ENCODE measurements at regions not wholly inside any gene's neighbourhood (a gene's known extent, or its start where the extent isn't known, plus 50 kb on each side); places are given as distances from the start of the nearest gene placed in this dataset.

DNA sequence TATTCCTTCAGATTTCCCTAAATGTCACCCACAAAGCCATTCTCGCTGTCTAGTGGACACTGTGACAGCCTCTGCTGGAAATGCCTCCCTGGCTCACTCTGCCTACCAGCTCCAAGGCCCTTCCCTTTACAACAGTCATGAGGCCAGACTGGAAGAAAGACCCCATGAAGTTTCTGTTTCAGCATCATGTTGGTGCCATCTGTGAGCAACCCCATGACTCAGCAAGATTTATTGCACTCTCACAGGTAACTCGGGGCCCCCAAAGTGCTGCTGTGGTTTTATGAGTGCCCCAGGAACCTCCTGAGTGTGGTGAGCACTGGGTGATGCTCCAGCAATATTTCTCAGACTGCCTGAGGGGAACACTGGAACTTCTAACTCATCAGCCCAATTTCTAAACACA is 218.6 kb downstream of the ZNF33B start:
- TF ChIP-seq CHD1 (IDR thresholded peaks at IDR 0.05; ENCODE audit: low read depth, low read length) (no peak), NFE2L2 (IDR thresholded peaks at IDR 0.05; ENCODE audit: low read depth, low read length) (peak; percentile 39; the same call in 1 of the 2 replicates), RAD21 (IDR thresholded peaks at IDR 0.05; ENCODE audit: low read length) (no peak), MXI1 (IDR thresholded peaks at IDR 0.05; ENCODE audit: borderline replicate concordance, low read depth, low read length) (no peak), SMC3 (IDR thresholded peaks at IDR 0.05; ENCODE audit: low read depth, low read length) (no peak), BHLHE40 (IDR thresholded peaks at IDR 0.05; ENCODE audit: low read depth, low read length) (no peak), FOS (IDR thresholded peaks at IDR 0.05; ENCODE audit: low read depth, low read length) (no peak)
- TF ChIP-seq, protein P1, sequence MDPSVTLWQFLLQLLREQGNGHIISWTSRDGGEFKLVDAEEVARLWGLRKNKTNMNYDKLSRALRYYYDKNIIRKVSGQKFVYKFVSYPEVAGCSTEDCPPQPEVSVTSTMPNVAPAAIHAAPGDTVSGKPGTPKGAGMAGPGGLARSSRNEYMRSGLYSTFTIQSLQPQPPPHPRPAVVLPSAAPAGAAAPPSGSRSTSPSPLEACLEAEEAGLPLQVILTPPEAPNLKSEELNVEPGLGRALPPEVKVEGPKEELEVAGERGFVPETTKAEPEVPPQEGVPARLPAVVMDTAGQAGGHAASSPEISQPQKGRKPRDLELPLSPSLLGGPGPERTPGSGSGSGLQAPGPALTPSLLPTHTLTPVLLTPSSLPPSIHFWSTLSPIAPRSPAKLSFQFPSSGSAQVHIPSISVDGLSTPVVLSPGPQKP (IDR thresholded peaks at IDR 0.05; ENCODE audit: borderline replicate concordance, low read depth, low read length) = no peak
- H4K91ac ChIP-seq (ENCODE audit: insufficient read depth, low read depth, low read length) = no peak overlapping the region
- no peak overlapping the region for H3K14ac ChIP-seq (replicated peaks; ENCODE audit: low read depth, low read length)
- H3K23ac ChIP-seq (ENCODE audit: low read depth, low read length) = no peak overlapping the region
- POLR2A ChIA-PET (ENCODE audit: unreplicated experiment) = no interaction called here
- DNase-seq (no peak), ATAC-seq (ENCODE audit: low read depth) (no peak)
- no peak overlapping the region for H3K4me3 ChIP-seq (ENCODE audit: insufficient read depth, low read depth, low read length)
- no peaks in the 10 kb centered on the region for H3K36me3 ChIP-seq (ENCODE audit: control insufficient read depth, insufficient read depth, low read length)
- 0% methylated on average over 1 of the region's 2 CpGs; no CpG with 5 or more reads in 1 of the 2 experiments for WGBS, 2 experiments (ENCODE audit: extremely low coverage in 2 of 2, insufficient read length in 1 of 2)
- dilution Hi-C loops (cut with HindIII; ENCODE audit: low sequenced_read_pairs, unreplicated experiment) (no loop called here), intact Hi-C loops (cut with micrococcal nuclease) (no loop called here), in situ Hi-C loops (cut with MboI; ENCODE audit: low sequenced_read_pairs) (no loop called here)
- no peak overlapping the region for H4K8ac ChIP-seq (ENCODE audit: low read depth in 2 of 2, low read length in 2 of 2)
- no peaks in the 10 kb centered on the region for H3K4me1 ChIP-seq (ENCODE audit: control insufficient read depth, insufficient read depth, low read length)
- H3K79me1 ChIP-seq (ENCODE audit: low read depth in 1 of 2, low read length in 2 of 2) = no peaks in the 10 kb centered on the region
- no peak overlapping the region for H2BK120ac ChIP-seq (ENCODE audit: low read depth, low read length)
- H2AK5ac ChIP-seq (ENCODE audit: low read depth, low read length) = no peak overlapping the region
- H4K5ac ChIP-seq (ENCODE audit: low read depth, low read length) = no peak overlapping the region
- no TSS peak for BruUV-seq (replicated peaks)
- no peak overlapping the region for H3K56ac ChIP-seq (ENCODE audit: extremely low read depth, insufficient read depth, low read length)
- H3K27ac ChIP-seq (ENCODE audit: insufficient read depth, low read length) = no peak overlapping the region
- no peaks in the 10 kb centered on the region for H3K27me3 ChIP-seq (ENCODE audit: control insufficient read depth, insufficient read depth, low read length)
- CTCF ChIA-PET = no interaction called here
- H3K9ac ChIP-seq (ENCODE audit: low read depth, low read length) = no peak overlapping the region
- H3K4ac ChIP-seq (ENCODE audit: low read depth, low read length) = no peak overlapping the region
- H2BK15ac ChIP-seq (ENCODE audit: low read depth, low read length) = no peak overlapping the region
- no peak overlapping the region for H3K18ac ChIP-seq (ENCODE audit: low read depth, low read length)
- H2BK5ac ChIP-seq (ENCODE audit: low read depth, low read length, poor library complexity, severe bottlenecking) = no peak overlapping the region
- H2AK9ac ChIP-seq (replicated peaks; ENCODE audit: low read depth, low read length, poor library complexity) = no peak overlapping the region
- no peaks in the 10 kb centered on the region for H3K9me1 ChIP-seq (ENCODE audit: insufficient read depth, low read length)
- H3K9me3 ChIP-seq (ENCODE audit: control insufficient read depth, insufficient read depth, low read length) = peaks cover 14% of the 10 kb centered on the region
- no peak overlapping the region for H3K4me2 ChIP-seq (ENCODE audit: low read depth, low read length)
- no peak overlapping the region for H2BK20ac ChIP-seq (ENCODE audit: low read depth, low read length)
- no peaks in the 10 kb centered on the region for H4K20me1 ChIP-seq (ENCODE audit: insufficient read depth, low read length)
- no peak overlapping the region for H2AFZ ChIP-seq (replicated peaks; ENCODE audit: low read length, poor library complexity)
